Gastrocnemius medialis (tissue), 4 donors: ENCODE measurements at regions not wholly inside any gene's neighbourhood (a gene's known extent, or its start where the extent isn't known, plus 50 kb on each side); places are given as distances from the start of the nearest gene placed in this dataset.

Experiments
- POLR2A ChIP-seq, 2 donors: fragments of 450-650 bp; IDR thresholded peaks; one replicate each; pipeline ENCODE4 v1.6.1; 2017; ENCODE audit warnings: antibody characterized with exemption in 2 of 2, mild to moderate bottlenecking in 2 of 2, moderate library complexity in 2 of 2
- TF ChIP-seq, protein P1 (sequence below), 5 experiments: fragments of 450-650 bp in 3 of 5; fragments of 200-600 bp in 2 of 5; sonication (generic) in 2 of 5; IDR thresholded peaks in 4 of 5; conservative IDR thresholded peaks in 1 of 5; 1 replicate in 4 of 5; 2 replicates in 1 of 5; pipeline ENCODE4 v1.5.1; 2016 to 2019; ENCODE audit warnings: antibody characterized with exemption in 5 of 5, mild to moderate bottlenecking in 3 of 5, moderate library complexity in 3 of 5

DNA sequence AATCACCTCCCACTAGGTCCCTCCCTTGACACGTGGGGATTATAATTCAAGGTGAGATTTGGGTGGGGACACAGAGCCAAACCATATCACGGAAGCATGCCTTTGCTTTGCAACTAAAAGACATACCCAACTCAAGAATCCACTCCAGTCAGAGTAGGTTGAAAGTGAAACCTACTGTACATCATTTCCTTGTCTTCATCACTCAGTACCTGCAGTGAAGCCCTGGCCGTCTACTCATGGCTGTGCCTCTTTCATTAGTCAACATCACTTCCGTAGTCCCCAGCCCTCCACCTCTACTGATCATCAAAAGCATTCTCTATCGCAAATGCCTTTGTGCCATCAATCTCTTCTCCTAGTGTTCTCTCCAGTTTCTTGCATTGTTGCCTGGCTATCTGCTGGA, 343.1 kb upstream of the ARGLU1 start:
- TF ChIP-seq, protein P1, sequence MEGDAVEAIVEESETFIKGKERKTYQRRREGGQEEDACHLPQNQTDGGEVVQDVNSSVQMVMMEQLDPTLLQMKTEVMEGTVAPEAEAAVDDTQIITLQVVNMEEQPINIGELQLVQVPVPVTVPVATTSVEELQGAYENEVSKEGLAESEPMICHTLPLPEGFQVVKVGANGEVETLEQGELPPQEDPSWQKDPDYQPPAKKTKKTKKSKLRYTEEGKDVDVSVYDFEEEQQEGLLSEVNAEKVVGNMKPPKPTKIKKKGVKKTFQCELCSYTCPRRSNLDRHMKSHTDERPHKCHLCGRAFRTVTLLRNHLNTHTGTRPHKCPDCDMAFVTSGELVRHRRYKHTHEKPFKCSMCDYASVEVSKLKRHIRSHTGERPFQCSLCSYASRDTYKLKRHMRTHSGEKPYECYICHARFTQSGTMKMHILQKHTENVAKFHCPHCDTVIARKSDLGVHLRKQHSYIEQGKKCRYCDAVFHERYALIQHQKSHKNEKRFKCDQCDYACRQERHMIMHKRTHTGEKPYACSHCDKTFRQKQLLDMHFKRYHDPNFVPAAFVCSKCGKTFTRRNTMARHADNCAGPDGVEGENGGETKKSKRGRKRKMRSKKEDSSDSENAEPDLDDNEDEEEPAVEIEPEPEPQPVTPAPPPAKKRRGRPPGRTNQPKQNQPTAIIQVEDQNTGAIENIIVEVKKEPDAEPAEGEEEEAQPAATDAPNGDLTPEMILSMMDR (IDR thresholded peaks at IDR 0.05 in 4 of 5, conservative IDR thresholded peaks at IDR 0.05 in 1 of 5): no peak
- TF ChIP-seq POLR2A (IDR thresholded peaks at IDR 0.05): no peak
